Loucy (cell line): ENCODE measurements at regions not wholly inside any gene's neighbourhood (a gene's known extent, or its start where the extent isn't known, plus 50 kb on each side); places are given as distances from the start of the nearest gene placed in this dataset.

Source experiments
- H2AFZ ChIP-seq: fragments of 200-600 bp; sonication (generic); 2 replicates; pipeline ENCODE4 v1.6.0; 2016; ENCODE audit warnings: antibody characterized with exemption, mild to moderate bottlenecking, low read length, moderate library complexity
- H3F3A ChIP-seq: fragments of 200-600 bp; 2 replicates; pipeline ENCODE4 v1.6.0; 2016; ENCODE audit warnings: antibody characterized with exemption, low read depth, mild to moderate bottlenecking
- H3K27me3 ChIP-seq: fragments of 200-600 bp; sonication (generic); 2 replicates; pipeline ENCODE4 v1.6.1; 2014; ENCODE audit warnings: low read length, mild to moderate bottlenecking; ENCODE audit not compliant: insufficient read depth, poor library complexity, severe bottlenecking
- H3K36me3 ChIP-seq: fragments of 200-600 bp; sonication (generic); 2 replicates; pipeline ENCODE4 v1.6.1; 2016; ENCODE audit warnings: low read length; ENCODE audit not compliant: insufficient read depth
- H3K4me1 ChIP-seq: fragments of 200-600 bp; sonication (generic); 2 replicates; pipeline ENCODE4 v1.5.1; 2014; ENCODE audit warnings: low read length, mild to moderate bottlenecking; ENCODE audit not compliant: insufficient read depth, poor library complexity, severe bottlenecking
- H3K4me2 ChIP-seq: fragments of 200-600 bp; sonication (generic); 2 replicates; pipeline ENCODE4 v1.6.0; 2014; ENCODE audit warnings: antibody characterized with exemption, low read length, low read depth, mild to moderate bottlenecking; ENCODE audit not compliant: poor library complexity, severe bottlenecking
- H3K4me3 ChIP-seq: fragments of 200-600 bp; sonication (generic); 2 replicates; pipeline ENCODE4 v1.5.1; 2014; ENCODE audit warnings: low read length, mild to moderate bottlenecking, mixed read lengths; ENCODE audit not compliant: poor library complexity, severe bottlenecking
- H3K79me2 ChIP-seq: fragments of 200-600 bp; sonication (generic); 2 replicates; pipeline ENCODE4 v1.6.1; 2014; ENCODE audit warnings: low read length; ENCODE audit not compliant: insufficient read depth
- H3K9ac ChIP-seq: fragments of 200-600 bp; sonication (generic); 2 replicates; pipeline ENCODE4 v1.6.0; 2014; ENCODE audit warnings: mild to moderate bottlenecking, low read depth, low read length, moderate library complexity; ENCODE audit not compliant: poor library complexity, severe bottlenecking
- H3K9me2 ChIP-seq: fragments of 200-600 bp; sonication (generic); replicated peaks from 2 replicates; pipeline ENCODE4 v1.6.1; 2016; ENCODE audit warnings: low read depth, low read length, mixed read lengths
- H3K9me3 ChIP-seq: fragments of 200-600 bp; sonication (generic); 2 replicates; pipeline ENCODE4 v1.6.1; 2014; ENCODE audit warnings: mild to moderate bottlenecking, antibody characterized with exemption, low read length, low read depth; ENCODE audit not compliant: insufficient read depth
- H4K20me1 ChIP-seq: fragments of 200-600 bp; sonication (generic); 2 replicates; pipeline ENCODE4 v1.6.0; 2014; ENCODE audit warnings: antibody characterized with exemption, low read length, mild to moderate bottlenecking; ENCODE audit not compliant: insufficient read depth, poor library complexity, severe bottlenecking
- EZH2phosphoT487 ChIP-seq: fragments of 200-600 bp; IDR thresholded peaks from 2 replicates; pipeline ENCODE4 v1.6.1; 2018; ENCODE audit warnings: antibody characterized with exemption, mild to moderate bottlenecking, moderate library complexity, borderline replicate concordance
- TF ChIP-seq, protein P1 (sequence below): fragments of 200-600 bp; sonication (generic); conservative IDR thresholded peaks from 2 replicates; pipeline ENCODE4 v1.5.1; 2014; ENCODE audit warnings: mild to moderate bottlenecking, antibody characterized with exemption, low read length

DNA sequence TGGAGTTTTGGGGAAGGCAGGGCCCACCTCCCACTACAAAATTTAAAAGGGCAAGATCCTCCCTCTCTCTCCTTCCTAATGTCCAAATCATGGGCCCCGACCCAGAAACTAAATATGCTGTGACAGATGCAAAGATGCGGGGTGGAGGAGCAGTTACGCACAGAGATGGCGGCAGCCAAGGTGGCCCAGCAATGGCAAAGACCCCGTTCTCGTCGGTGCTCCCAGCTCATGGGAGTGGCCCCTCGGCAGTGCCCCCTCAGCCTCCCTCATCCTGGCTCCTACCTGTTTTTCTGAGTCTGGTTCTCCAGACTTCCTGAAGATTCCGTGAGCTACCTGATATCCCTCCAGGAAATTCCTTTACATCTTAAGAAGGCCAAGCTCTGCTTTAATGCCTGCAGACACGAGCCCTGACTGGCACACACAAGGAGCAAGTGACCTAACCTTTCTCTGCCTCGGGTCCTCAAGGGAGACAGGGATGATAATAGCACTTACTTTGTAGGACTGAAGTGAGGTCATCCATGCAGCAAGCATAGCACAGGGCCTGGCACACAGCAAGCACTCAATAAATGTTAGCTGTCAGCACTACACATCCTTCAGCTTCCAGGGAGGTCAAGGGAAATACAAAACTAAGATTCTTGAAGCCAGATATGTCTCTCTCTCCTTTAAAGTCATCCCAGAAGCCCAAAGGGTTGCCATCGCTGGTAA, 103.5 kb downstream of the LSM3 start:
- H3K4me1 ChIP-seq = peaks cover 6% of the 10 kb centered on the region
- H3K79me2 ChIP-seq = no peaks in the 10 kb centered on the region
- no peaks in the 10 kb centered on the region for H4K20me1 ChIP-seq
- no peaks in the 10 kb centered on the region for H3K27me3 ChIP-seq
- TF ChIP-seq, protein P1, sequence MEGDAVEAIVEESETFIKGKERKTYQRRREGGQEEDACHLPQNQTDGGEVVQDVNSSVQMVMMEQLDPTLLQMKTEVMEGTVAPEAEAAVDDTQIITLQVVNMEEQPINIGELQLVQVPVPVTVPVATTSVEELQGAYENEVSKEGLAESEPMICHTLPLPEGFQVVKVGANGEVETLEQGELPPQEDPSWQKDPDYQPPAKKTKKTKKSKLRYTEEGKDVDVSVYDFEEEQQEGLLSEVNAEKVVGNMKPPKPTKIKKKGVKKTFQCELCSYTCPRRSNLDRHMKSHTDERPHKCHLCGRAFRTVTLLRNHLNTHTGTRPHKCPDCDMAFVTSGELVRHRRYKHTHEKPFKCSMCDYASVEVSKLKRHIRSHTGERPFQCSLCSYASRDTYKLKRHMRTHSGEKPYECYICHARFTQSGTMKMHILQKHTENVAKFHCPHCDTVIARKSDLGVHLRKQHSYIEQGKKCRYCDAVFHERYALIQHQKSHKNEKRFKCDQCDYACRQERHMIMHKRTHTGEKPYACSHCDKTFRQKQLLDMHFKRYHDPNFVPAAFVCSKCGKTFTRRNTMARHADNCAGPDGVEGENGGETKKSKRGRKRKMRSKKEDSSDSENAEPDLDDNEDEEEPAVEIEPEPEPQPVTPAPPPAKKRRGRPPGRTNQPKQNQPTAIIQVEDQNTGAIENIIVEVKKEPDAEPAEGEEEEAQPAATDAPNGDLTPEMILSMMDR = no peak
- no peak for TF ChIP-seq EZH2phosphoT487
- no peaks in the 10 kb centered on the region for H3F3A ChIP-seq
- H3K4me2 ChIP-seq = no peak overlapping the region
- no peak overlapping the region for H2AFZ ChIP-seq
- no peak overlapping the region for H3K4me3 ChIP-seq
- no peak overlapping the region for H3K9ac ChIP-seq
- H3K9me3 ChIP-seq = no peaks in the 10 kb centered on the region
- no peaks in the 10 kb centered on the region for H3K9me2 ChIP-seq
- H3K36me3 ChIP-seq = no peaks in the 10 kb centered on the region

DNA sequence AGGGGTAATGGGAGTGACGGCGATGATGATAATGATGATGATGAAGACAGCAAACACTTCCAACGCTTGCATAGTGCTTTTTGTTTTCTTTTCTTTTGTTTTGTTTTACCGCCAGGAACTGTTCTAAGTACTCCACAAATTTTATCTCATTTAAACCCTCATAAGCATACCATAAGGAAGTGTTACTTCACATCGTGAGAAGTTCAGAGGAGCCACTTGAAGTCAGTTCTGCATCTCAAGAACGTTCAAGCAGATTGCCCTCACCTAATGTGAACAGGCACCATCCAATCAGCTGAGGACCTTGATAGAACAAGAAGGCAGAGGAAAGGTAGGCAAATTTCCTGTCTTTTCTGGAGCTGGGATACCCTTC, 104.1 kb downstream of the LSM3 start:
- TF ChIP-seq EZH2phosphoT487 = no peak
- TF ChIP-seq, protein P1 = no peak
- H3K9me3 ChIP-seq = no peaks in the 10 kb centered on the region

DNA sequence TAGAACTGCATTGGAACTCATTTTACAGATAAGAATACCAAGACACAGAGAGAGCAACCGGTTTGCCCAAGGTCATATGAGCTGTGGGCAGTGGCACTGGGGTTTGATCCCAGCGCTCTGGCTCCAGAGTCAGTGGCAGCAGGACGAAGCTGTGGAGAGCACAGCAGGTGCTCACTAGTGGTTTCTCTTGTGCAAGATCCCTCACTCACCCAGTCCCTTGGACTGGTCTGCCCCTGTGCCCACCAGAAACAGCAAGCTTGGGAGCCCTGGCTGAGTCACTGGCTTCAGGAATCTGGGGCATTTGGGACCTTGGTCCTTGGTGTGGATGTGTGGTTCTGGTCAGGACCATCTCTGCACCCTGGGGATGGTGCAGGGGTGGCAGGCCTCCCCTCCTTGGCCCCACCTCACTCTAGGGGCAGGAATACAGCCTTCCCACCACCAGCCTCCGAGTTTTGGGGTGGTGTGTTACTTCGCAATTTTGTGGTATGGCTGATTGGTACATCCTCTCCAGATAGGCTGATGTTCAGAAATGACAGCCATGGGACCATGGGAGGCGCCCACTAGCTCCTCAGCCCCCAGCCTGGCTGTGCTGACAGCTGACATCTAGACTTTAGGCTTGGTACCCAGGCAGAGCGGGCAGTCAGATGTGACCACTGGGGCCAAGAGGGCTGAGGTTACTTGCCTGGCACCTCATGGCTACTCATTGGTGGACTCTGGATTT, 104.6 kb downstream of the LSM3 start:
- no peaks in the 10 kb centered on the region for H3K79me2 ChIP-seq
- no peak overlapping the region for H3K9ac ChIP-seq
- no peaks in the 10 kb centered on the region for H3K9me2 ChIP-seq
- no peaks in the 10 kb centered on the region for H3K27me3 ChIP-seq
- H3K36me3 ChIP-seq = no peaks in the 10 kb centered on the region
- TF ChIP-seq, protein P1 = no peak
- no peak for TF ChIP-seq EZH2phosphoT487
- H3K9me3 ChIP-seq = no peaks in the 10 kb centered on the region
- no peaks in the 10 kb centered on the region for H3F3A ChIP-seq
- H3K4me2 ChIP-seq = no peak overlapping the region
- H2AFZ ChIP-seq = no peak overlapping the region
- no peaks in the 10 kb centered on the region for H4K20me1 ChIP-seq
- peaks cover 15% of the 10 kb centered on the region for H3K4me1 ChIP-seq
- H3K4me3 ChIP-seq = no peak overlapping the region

More for the DNA sequence above, 104.1 kb downstream of the LSM3 start:
- H4K20me1 ChIP-seq = no peaks in the 10 kb centered on the region
- no peaks in the 10 kb centered on the region for H3K9me2 ChIP-seq
- no peaks in the 10 kb centered on the region for H3K79me2 ChIP-seq
- H3K27me3 ChIP-seq = no peaks in the 10 kb centered on the region
- H3K36me3 ChIP-seq = no peaks in the 10 kb centered on the region
- H3K4me1 ChIP-seq = peaks cover 11% of the 10 kb centered on the region
- no peak overlapping the region for H3K4me2 ChIP-seq
- H3K4me3 ChIP-seq = no peak overlapping the region
- H3K9ac ChIP-seq = no peak overlapping the region
- no peaks in the 10 kb centered on the region for H3F3A ChIP-seq
- H2AFZ ChIP-seq = no peak overlapping the region
